ENCODE measurements at regions not wholly inside any gene's neighbourhood (a gene's known extent, or its start where the extent isn't known, plus 50 kb on each side); places are given as distances from the start of the nearest gene placed in this dataset.

DNA sequence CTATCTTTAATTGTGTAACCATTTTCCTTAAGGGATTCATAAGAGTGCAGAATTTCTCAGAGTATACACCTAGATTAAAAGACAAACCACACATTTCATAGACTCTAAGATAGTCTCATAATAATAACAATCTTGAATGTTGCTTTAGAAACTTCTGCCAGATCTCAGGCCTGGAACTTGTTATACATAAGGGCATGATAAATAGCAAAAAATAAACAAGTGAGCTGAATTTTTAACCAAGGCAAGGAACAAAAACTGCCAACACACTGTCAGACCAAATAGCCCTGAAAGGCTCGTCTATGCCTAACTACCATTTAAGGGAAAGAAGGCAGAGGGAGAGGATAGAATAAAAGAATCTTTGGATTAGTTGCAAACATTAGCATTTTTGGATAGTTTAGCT lies 65.8 kb upstream of the SEMA3C start:
- Mint-ChIP-seq H3K4me3 (no peak overlapping the region), H3K4me1 (ENCODE audit: low read depth) (no peaks in the 10 kb centered on the region), H3K9me3 (peaks cover 3% of the 10 kb centered on the region), H3K27me3 (no peaks in the 10 kb centered on the region), H3K36me3 (ENCODE audit: low read depth) (no peaks in the 10 kb centered on the region), H3K27ac (no peak overlapping the region)
- Histone ChIP-seq H3K27ac (ENCODE audit: low read depth in 1 of 2, low read length in 2 of 2) (no peak overlapping the region), H3K4me3 (ENCODE audit: low read length) (no peak overlapping the region), H3K4me1 (ENCODE audit: insufficient read depth, low read length) (no peaks in the 10 kb centered on the region), H3K27me3 (ENCODE audit: control insufficient read depth in 1 of 2, insufficient read depth in 2 of 2, low read length in 2 of 2) (no peaks in the 10 kb centered on the region), H3K9me3 (ENCODE audit: control insufficient read depth in 1 of 2, insufficient read depth in 1 of 2, low read length in 2 of 2) (peaks cover 0 to 31% of the 10 kb centered on the region in 2 experiments), H3K36me3 (ENCODE audit: insufficient read depth, low read length) (no peaks in the 10 kb centered on the region)
- POLR2A ChIA-PET, result no interaction called here
- ATAC-seq (ENCODE audit: poor library complexity), result no peak
- TF ChIP-seq, protein P1, sequence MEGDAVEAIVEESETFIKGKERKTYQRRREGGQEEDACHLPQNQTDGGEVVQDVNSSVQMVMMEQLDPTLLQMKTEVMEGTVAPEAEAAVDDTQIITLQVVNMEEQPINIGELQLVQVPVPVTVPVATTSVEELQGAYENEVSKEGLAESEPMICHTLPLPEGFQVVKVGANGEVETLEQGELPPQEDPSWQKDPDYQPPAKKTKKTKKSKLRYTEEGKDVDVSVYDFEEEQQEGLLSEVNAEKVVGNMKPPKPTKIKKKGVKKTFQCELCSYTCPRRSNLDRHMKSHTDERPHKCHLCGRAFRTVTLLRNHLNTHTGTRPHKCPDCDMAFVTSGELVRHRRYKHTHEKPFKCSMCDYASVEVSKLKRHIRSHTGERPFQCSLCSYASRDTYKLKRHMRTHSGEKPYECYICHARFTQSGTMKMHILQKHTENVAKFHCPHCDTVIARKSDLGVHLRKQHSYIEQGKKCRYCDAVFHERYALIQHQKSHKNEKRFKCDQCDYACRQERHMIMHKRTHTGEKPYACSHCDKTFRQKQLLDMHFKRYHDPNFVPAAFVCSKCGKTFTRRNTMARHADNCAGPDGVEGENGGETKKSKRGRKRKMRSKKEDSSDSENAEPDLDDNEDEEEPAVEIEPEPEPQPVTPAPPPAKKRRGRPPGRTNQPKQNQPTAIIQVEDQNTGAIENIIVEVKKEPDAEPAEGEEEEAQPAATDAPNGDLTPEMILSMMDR (IDR thresholded peaks at IDR 0.05), result no peak
- CTCF ChIA-PET, result no interaction called here
- DNase-seq, result no peak
- intact Hi-C loops (cut with DNase I, micrococcal nuclease), result no loop called here

DNA sequence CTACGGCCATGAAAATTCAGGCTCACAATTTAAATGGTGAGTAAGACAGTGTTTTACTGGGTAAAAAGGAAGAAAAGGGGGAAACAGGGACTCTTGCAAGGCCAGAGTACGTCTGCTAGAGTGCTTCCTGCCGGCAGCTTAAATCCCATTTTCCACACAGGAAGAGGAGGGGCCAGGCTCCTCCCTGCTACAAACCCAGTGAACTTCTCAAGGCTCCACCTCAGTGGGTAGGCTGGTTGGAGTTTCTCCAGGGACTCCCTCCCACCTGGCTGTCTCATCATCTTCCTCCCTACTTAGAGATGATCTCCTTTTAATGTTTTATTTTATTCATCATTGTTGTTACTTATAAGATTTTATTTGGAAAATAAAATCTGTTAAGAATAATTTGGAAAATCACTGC lies 62.6 kb upstream of the SEMA3C start:
- ATAC-seq (ENCODE audit: poor library complexity) (no peak), DNase-seq (no peak)
- no peaks in the 10 kb centered on the region for H3K27me3 Mint-ChIP-seq
- no peak overlapping the region for H3K4me3 Mint-ChIP-seq
- Histone ChIP-seq H3K9me3 (ENCODE audit: control insufficient read depth in 1 of 2, insufficient read depth in 1 of 2, low read length in 2 of 2) (peaks cover 0 to 27% of the 10 kb centered on the region in 2 experiments), H3K4me1 (ENCODE audit: insufficient read depth, low read length) (no peaks in the 10 kb centered on the region), H3K27ac (ENCODE audit: low read depth in 1 of 2, low read length in 2 of 2) (no peak overlapping the region), H3K36me3 (ENCODE audit: insufficient read depth, low read length) (no peaks in the 10 kb centered on the region), H3K4me3 (ENCODE audit: low read length) (no peak overlapping the region), H3K27me3 (ENCODE audit: control insufficient read depth in 1 of 2, insufficient read depth in 2 of 2, low read length in 2 of 2) (no peaks in the 10 kb centered on the region)
- H3K27ac Mint-ChIP-seq, result no peak overlapping the region
- intact Hi-C loops (cut with DNase I, micrococcal nuclease), result no loop called here
- no peaks in the 10 kb centered on the region for H3K36me3 Mint-ChIP-seq (ENCODE audit: low read depth)
- H3K9me3 Mint-ChIP-seq, result peaks cover 2% of the 10 kb centered on the region
- ChIA-PET POLR2A (no interaction called here), CTCF (no interaction called here)
- no peaks in the 10 kb centered on the region for H3K4me1 Mint-ChIP-seq (ENCODE audit: low read depth)
- TF ChIP-seq, protein P1 (IDR thresholded peaks at IDR 0.05), result no peak

DNA sequence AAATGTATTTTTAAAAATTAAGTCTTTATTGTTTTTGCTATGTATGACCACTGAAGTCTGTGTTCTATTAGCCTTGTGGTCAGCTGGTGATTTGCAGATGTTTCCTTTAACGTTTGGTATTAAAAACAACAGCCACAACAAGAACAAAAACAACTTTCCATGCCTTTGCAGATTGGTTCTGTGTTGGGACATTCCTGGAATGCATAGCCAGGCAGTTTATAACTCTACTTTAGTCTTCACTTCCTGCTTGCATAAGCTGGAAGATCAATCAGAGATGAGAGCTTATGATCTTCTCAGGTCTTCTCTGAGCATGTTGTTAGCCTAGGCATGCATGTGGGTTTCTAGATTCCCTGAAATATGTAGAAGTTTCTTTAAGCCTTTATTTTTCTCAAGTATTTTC lies 58.9 kb upstream of the SEMA3C start:
- no peak overlapping the region for H3K4me3 Mint-ChIP-seq
- Histone ChIP-seq H3K27me3 (ENCODE audit: control insufficient read depth in 1 of 2, insufficient read depth in 2 of 2, low read length in 2 of 2) (no peaks in the 10 kb centered on the region), H3K9me3 (ENCODE audit: control insufficient read depth in 1 of 2, insufficient read depth in 1 of 2, low read length in 2 of 2) (peaks cover 0 to 33% of the 10 kb centered on the region in 2 experiments), H3K4me1 (ENCODE audit: insufficient read depth, low read length) (no peaks in the 10 kb centered on the region), H3K27ac (ENCODE audit: low read depth in 1 of 2, low read length in 2 of 2) (no peak overlapping the region), H3K4me3 (ENCODE audit: low read length) (no peak overlapping the region), H3K36me3 (ENCODE audit: insufficient read depth, low read length) (no peaks in the 10 kb centered on the region)
- no peaks in the 10 kb centered on the region for H3K27me3 Mint-ChIP-seq
- no peak overlapping the region for H3K27ac Mint-ChIP-seq
- ATAC-seq (ENCODE audit: poor library complexity), result no peak
- CTCF ChIA-PET, result interaction anchor here (0.7 kb wide), 1 partner anchor 63 kb away, joined by 5 read pairs; no protein-coding TSS in a partner anchor
- H3K9me3 Mint-ChIP-seq, result peaks cover 2% of the 10 kb centered on the region
- no peaks in the 10 kb centered on the region for H3K36me3 Mint-ChIP-seq (ENCODE audit: low read depth)
- H3K4me1 Mint-ChIP-seq (ENCODE audit: low read depth), result no peaks in the 10 kb centered on the region
- POLR2A ChIA-PET, result no interaction called here
- intact Hi-C loops (cut with DNase I, micrococcal nuclease), result no loop called here
- DNase-seq, result no peak
- TF ChIP-seq, protein P1 (IDR thresholded peaks at IDR 0.05), result no peak
